NT2/D1 (cell line): ENCODE measurements at regions not wholly inside any gene's neighbourhood (a gene's known extent, or its start where the extent isn't known, plus 50 kb on each side); places are given as distances from the start of the nearest gene placed in this dataset.

ENCODE experiments used
- SUZ12 ChIP-seq: IDR thresholded peaks from 2 replicates; pipeline ENCODE4 v1.6.1; 2011; ENCODE audit not compliant: insufficient read length, insufficient read depth; ENCODE audit errors: extremely low read depth
- YY1 ChIP-seq: IDR thresholded peaks from 2 replicates; pipeline ENCODE4 v1.6.1; 2011; ENCODE audit not compliant: insufficient read length, insufficient read depth
- ZNF274 ChIP-seq: IDR thresholded peaks from 2 replicates; pipeline ENCODE4 v1.6.1; 2011; ENCODE audit warnings: mild to moderate bottlenecking, low read depth, low read length

GRCh38 chr19:13629687-13630357, 123.5 kb upstream of the CACNA1A start:
- TF ChIP-seq ZNF274 (no peak), YY1 (no peak), SUZ12 (no peak)
